ENCODE measurements at regions not wholly inside any gene's neighbourhood (a gene's known extent, or its start where the extent isn't known, plus 50 kb on each side); places are given as distances from the start of the nearest gene placed in this dataset.

DNA sequence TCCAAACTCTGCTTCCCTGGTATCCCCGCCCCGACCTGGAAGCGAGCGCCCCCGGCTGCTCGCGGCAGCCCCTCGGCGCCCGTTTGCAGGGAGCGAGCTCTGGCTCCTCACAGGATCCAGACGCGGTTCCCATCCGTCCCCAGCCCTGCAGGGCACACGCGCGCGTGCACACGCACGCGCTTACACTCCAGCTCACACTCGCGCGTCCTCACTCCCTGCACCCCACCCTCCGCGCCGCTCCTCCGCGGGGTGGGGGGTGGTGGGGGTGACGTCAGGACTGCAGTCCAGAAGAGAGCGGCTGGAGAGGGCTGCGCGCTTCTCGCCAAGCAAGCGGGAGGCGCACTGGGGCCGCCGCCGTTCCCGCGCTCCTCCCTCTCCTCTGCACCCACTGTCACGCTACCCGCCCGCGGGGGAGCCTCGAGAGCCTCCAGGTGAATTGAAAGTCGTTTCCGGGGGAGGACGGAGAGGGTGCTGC is 255.6 kb downstream of the OTUD1 start:
- TF ChIP-seq, protein P1, sequence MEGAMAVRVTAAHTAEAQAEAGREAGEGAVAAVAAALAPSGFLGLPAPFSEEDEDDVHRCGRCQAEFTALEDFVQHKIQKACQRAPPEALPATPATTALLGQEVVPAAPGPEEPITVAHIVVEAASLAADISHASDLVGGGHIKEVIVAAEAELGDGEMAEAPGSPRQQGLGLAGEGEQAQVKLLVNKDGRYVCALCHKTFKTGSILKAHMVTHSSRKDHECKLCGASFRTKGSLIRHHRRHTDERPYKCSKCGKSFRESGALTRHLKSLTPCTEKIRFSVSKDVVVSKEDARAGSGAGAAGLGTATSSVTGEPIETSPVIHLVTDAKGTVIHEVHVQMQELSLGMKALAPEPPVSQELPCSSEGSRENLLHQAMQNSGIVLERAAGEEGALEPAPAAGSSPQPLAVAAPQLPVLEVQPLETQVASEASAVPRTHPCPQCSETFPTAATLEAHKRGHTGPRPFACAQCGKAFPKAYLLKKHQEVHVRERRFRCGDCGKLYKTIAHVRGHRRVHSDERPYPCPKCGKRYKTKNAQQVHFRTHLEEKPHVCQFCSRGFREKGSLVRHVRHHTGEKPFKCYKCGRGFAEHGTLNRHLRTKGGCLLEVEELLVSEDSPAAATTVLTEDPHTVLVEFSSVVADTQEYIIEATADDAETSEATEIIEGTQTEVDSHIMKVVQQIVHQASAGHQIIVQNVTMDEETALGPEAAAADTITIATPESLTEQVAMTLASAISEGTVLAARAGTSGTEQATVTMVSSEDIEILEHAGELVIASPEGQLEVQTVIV (IDR thresholded peaks at IDR 0.05; ENCODE audit: borderline replicate concordance, partially characterized antibody), result no peak
- TF ChIP-seq, protein P2, sequence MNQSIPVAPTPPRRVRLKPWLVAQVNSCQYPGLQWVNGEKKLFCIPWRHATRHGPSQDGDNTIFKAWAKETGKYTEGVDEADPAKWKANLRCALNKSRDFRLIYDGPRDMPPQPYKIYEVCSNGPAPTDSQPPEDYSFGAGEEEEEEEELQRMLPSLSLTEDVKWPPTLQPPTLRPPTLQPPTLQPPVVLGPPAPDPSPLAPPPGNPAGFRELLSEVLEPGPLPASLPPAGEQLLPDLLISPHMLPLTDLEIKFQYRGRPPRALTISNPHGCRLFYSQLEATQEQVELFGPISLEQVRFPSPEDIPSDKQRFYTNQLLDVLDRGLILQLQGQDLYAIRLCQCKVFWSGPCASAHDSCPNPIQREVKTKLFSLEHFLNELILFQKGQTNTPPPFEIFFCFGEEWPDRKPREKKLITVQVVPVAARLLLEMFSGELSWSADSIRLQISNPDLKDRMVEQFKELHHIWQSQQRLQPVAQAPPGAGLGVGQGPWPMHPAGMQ (IDR thresholded peaks at IDR 0.05; ENCODE audit: borderline replicate concordance), result no peak
- no peak for TF ChIP-seq GATAD2B (conservative IDR thresholded peaks at IDR 0.05; ENCODE audit: low read depth)
- no peak for TF ChIP-seq PAX5 (IDR thresholded peaks at IDR 0.05; ENCODE audit: borderline replicate concordance, low read depth, low read length)
- TF ChIP-seq, protein P3, sequence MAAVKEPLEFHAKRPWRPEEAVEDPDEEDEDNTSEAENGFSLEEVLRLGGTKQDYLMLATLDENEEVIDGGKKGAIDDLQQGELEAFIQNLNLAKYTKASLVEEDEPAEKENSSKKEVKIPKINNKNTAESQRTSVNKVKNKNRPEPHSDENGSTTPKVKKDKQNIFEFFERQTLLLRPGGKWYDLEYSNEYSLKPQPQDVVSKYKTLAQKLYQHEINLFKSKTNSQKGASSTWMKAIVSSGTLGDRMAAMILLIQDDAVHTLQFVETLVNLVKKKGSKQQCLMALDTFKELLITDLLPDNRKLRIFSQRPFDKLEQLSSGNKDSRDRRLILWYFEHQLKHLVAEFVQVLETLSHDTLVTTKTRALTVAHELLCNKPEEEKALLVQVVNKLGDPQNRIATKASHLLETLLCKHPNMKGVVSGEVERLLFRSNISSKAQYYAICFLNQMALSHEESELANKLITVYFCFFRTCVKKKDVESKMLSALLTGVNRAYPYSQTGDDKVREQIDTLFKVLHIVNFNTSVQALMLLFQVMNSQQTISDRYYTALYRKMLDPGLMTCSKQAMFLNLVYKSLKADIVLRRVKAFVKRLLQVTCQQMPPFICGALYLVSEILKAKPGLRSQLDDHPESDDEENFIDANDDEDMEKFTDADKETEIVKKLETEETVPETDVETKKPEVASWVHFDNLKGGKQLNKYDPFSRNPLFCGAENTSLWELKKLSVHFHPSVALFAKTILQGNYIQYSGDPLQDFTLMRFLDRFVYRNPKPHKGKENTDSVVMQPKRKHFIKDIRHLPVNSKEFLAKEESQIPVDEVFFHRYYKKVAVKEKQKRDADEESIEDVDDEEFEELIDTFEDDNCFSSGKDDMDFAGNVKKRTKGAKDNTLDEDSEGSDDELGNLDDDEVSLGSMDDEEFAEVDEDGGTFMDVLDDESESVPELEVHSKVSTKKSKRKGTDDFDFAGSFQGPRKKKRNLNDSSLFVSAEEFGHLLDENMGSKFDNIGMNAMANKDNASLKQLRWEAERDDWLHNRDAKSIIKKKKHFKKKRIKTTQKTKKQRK (IDR thresholded peaks at IDR 0.05; ENCODE audit: low read depth, low read length), result no peak
- no peak for TF ChIP-seq YY1 (IDR thresholded peaks at IDR 0.05; ENCODE audit: low read depth, low read length)
- TF ChIP-seq TAF1 (IDR thresholded peaks at IDR 0.05; ENCODE audit: borderline replicate concordance, low read depth, low read length), result no peak
- no peak for TF ChIP-seq FOXM1 (IDR thresholded peaks at IDR 0.05; ENCODE audit: low read depth, low read length)
- TF ChIP-seq SPI1 (IDR thresholded peaks at IDR 0.05; ENCODE audit: borderline replicate concordance, insufficient read depth, low read depth, low read length), result no peak
- TF ChIP-seq, protein P4, sequence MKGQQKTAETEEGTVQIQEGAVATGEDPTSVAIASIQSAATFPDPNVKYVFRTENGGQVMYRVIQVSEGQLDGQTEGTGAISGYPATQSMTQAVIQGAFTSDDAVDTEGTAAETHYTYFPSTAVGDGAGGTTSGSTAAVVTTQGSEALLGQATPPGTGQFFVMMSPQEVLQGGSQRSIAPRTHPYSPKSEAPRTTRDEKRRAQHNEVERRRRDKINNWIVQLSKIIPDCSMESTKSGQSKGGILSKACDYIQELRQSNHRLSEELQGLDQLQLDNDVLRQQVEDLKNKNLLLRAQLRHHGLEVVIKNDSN (IDR thresholded peaks at IDR 0.05; ENCODE audit: borderline replicate concordance, extremely low read length, insufficient read depth, low read depth, low read length), result no peak
- TF ChIP-seq, protein P5, sequence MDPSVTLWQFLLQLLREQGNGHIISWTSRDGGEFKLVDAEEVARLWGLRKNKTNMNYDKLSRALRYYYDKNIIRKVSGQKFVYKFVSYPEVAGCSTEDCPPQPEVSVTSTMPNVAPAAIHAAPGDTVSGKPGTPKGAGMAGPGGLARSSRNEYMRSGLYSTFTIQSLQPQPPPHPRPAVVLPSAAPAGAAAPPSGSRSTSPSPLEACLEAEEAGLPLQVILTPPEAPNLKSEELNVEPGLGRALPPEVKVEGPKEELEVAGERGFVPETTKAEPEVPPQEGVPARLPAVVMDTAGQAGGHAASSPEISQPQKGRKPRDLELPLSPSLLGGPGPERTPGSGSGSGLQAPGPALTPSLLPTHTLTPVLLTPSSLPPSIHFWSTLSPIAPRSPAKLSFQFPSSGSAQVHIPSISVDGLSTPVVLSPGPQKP (IDR thresholded peaks at IDR 0.05; ENCODE audit: low read depth, low read length), result no peak
- FAIRE-seq, result no peak
- Histone ChIP-seq H4K20me1 (ENCODE audit: control insufficient read depth, insufficient read depth) (no peaks in the 10 kb centered on the region), H3K4me2 (ENCODE audit: control insufficient read depth, insufficient read depth) (no peak overlapping the region), H3K27me3 (replicated peaks in 1 of 2; ENCODE audit: control insufficient read depth in 2 of 2, insufficient read depth in 2 of 2, low read length in 1 of 2) (peaks cover 4 to 7% of the 10 kb centered on the region in 2 experiments; a peak in 3 of 4 replicates), H2AFZ (ENCODE audit: control insufficient read depth, low read depth, low read length) (no peak overlapping the region), H3K27ac (ENCODE audit: control insufficient read depth, insufficient read depth) (no peak overlapping the region), H3K4me1 (ENCODE audit: control insufficient read depth, insufficient read depth, low read length) (no peaks in the 10 kb centered on the region), H3K36me3 (ENCODE audit: control insufficient read depth in 2 of 2, insufficient read depth in 2 of 2, low read length in 1 of 2) (no peaks in the 10 kb centered on the region), H3K79me2 (ENCODE audit: control insufficient read depth, insufficient read depth, low read length) (no peaks in the 10 kb centered on the region), H3K9me3 (replicated peaks; ENCODE audit: control insufficient read depth, insufficient read depth, low read length) (no peaks in the 10 kb centered on the region), H3K4me3 (no peak overlapping the region), H3K9ac (ENCODE audit: control insufficient read depth, insufficient read depth, low read length) (no peak overlapping the region)
- intact Hi-C loops (cut with micrococcal nuclease; ENCODE audit: unreplicated experiment) (no loop called here), in situ Hi-C loops (cut with MboI) (no loop called here)
- no TSS peak for BruUV-seq (replicated peaks)
- CTCF ChIA-PET, result no interaction called here
- WGBS (ENCODE audit: insufficient coverage, insufficient replicate concordance, low lambda C conversion rate, missing lambda C conversion rate), result 13% methylated on average over 43 of the region's 49 CpGs
- SMC1A ChIA-PET (ENCODE audit: uncharacterized antibody, unreplicated experiment), result no interaction called here
- ATAC-seq, result no peak
- RAD21 ChIA-PET (ENCODE audit: unreplicated experiment), result no interaction called here
- no peak for DNase-seq (ENCODE audit: low read depth, low spot score)
- POLR2A ChIA-PET, result no interaction called here

Data from GM12878 (cell line).